Neutrophil (primary cell): ENCODE measurements at regions not wholly inside any gene's neighbourhood (a gene's known extent, or its start where the extent isn't known, plus 50 kb on each side); places are given as distances from the start of the nearest gene placed in this dataset.
"Not testable (repeated sequence)": the region's sequence is repeated elsewhere in the genome, so short reads cannot be mapped to it uniquely, and the experiment has no call there.

Experiments used
- H3K27ac ChIP-seq: fragments of 200-600 bp; sonication (generic); 2 replicates; pipeline ENCODE4 v1.5.1; 2016; ENCODE audit warnings: mild to moderate bottlenecking, moderate library complexity
- H3K27me3 ChIP-seq: fragments of 200-600 bp; sonication (generic); 2 replicates; pipeline ENCODE4 v1.6.0; 2016; ENCODE audit warnings: mild to moderate bottlenecking
- H3K36me3 ChIP-seq: fragments of 200-600 bp; sonication (generic); 2 replicates; pipeline ENCODE4 v1.5.1; 2017
- H3K4me1 ChIP-seq, 2 experiments: fragments of 200-600 bp in 1 of 2; sonication (generic) in 1 of 2; 1 replicate in 1 of 2; 2 replicates in 1 of 2; pipeline versions ENCODE4 v1.5.1 to v1.6.1; 2013 to 2016; ENCODE audit warnings: low read depth in 1 of 2, low read length in 1 of 2, mild to moderate bottlenecking in 1 of 2, moderate library complexity in 1 of 2; ENCODE audit not compliant: control insufficient read depth in 1 of 2, insufficient read depth in 1 of 2
- H3K4me3 ChIP-seq, 2 experiments: fragments of 200-600 bp in 1 of 2; sonication (generic) in 1 of 2; 1 replicate in 1 of 2; 2 replicates in 1 of 2; pipeline ENCODE4 v1.5.1; 2013 to 2016; ENCODE audit warnings: low read depth in 1 of 2, low read length in 1 of 2, mild to moderate bottlenecking in 1 of 2, moderate library complexity in 1 of 2
- H3K9me3 ChIP-seq: fragments of 200-600 bp; sonication (generic); 2 replicates; pipeline ENCODE4 v1.5.1; 2016
- CTCF ChIP-seq: fragments of 200-600 bp; sonication (generic); IDR thresholded peaks from 2 replicates; pipeline ENCODE4 v1.5.1; 2016; ENCODE audit warnings: antibody characterized with exemption

- no peaks in the 10 kb centered on the region for H3K36me3 ChIP-seq
- TF ChIP-seq CTCF: no peak
- H3K27me3 ChIP-seq: no peaks in the 10 kb centered on the region
- no peak overlapping the region for H3K4me3 ChIP-seq
- no peaks in the 10 kb centered on the region for H3K4me1 ChIP-seq
- H3K27ac ChIP-seq: no peak overlapping the region
- no peaks in the 10 kb centered on the region for H3K9me3 ChIP-seq
Observed at GRCh38 chr1:228891272-228892034, 156.2 kb downstream of the RHOU start.

GRCh38 chr1:228892200-228892599 lies 156.9 kb downstream of the RHOU start:
- not testable (repeated sequence) for H3K36me3 ChIP-seq, H3K9me3 ChIP-seq, H3K4me3 ChIP-seq, H3K27ac ChIP-seq, H3K4me1 ChIP-seq, H3K27me3 ChIP-seq

GRCh38 chr1:228894442-228894989 lies 159.2 kb downstream of the RHOU start:
- Histone ChIP-seq H3K36me3 (peaks cover 7% of the 10 kb centered on the region), H3K4me3 (no peak overlapping the region)
- no peak for TF ChIP-seq CTCF

GRCh38 chr1:228897901-228898300 lies 162.6 kb downstream of the RHOU start:
- Histone ChIP-seq H3K27me3 (no peaks in the 10 kb centered on the region), H3K4me1 (peaks cover 13% of the 10 kb centered on the region in 2 experiments), H3K36me3 (peaks cover 7% of the 10 kb centered on the region), H3K27ac (peak overlapping the region; percentile 75), H3K9me3 (no peaks in the 10 kb centered on the region), H3K4me3 (no peak overlapping the region)
- no peak for TF ChIP-seq CTCF

More at GRCh38 chr1:228894442-228894989, 159.2 kb downstream of the RHOU start:
- H3K27ac ChIP-seq: no peak overlapping the region
- H3K9me3 ChIP-seq: no peaks in the 10 kb centered on the region
- H3K27me3 ChIP-seq: no peaks in the 10 kb centered on the region
- H3K4me1 ChIP-seq: peaks cover 13% of the 10 kb centered on the region in 2 experiments

- no peak for TF ChIP-seq CTCF
Observed at GRCh38 chr1:228898582-228898992, 163.3 kb downstream of the RHOU start.

GRCh38 chr1:228899421-228899956 lies 164.2 kb downstream of the RHOU start:
- no peak for TF ChIP-seq CTCF
- H3K4me1 ChIP-seq: peaks cover 13% of the 10 kb centered on the region in 2 experiments
- no peaks in the 10 kb centered on the region for H3K27me3 ChIP-seq
- peaks cover 7% of the 10 kb centered on the region for H3K36me3 ChIP-seq
- H3K9me3 ChIP-seq: no peaks in the 10 kb centered on the region
- H3K4me3 ChIP-seq: no peak overlapping the region
- H3K27ac ChIP-seq: peak overlapping the region; percentile 75

More at GRCh38 chr1:228898582-228898992, 163.3 kb downstream of the RHOU start:
- Histone ChIP-seq H3K9me3 (no peaks in the 10 kb centered on the region), H3K4me3 (no peak overlapping the region), H3K36me3 (peaks cover 7% of the 10 kb centered on the region), H3K4me1 (peaks cover 13% of the 10 kb centered on the region in 2 experiments), H3K27me3 (no peaks in the 10 kb centered on the region), H3K27ac (peak overlapping the region; percentile 75)
